ENCODE measurements at regions not wholly inside any gene's neighbourhood (a gene's known extent, or its start where the extent isn't known, plus 50 kb on each side); places are given as distances from the start of the nearest gene placed in this dataset.

- no peak for TF ChIP-seq POLR2A (IDR thresholded peaks at IDR 0.05; ENCODE audit: low read length)
- no peak for TF ChIP-seq GATA1 (IDR thresholded peaks at IDR 0.05; ENCODE audit: low read depth, low read length)
Observed at GRCh38 chr6:144588697-144589325, 303.7 kb downstream of the UTRN start.
